HG03342 (cell line): ENCODE measurements at regions not wholly inside any gene's neighbourhood (a gene's known extent, or its start where the extent isn't known, plus 50 kb on each side); places are given as distances from the start of the nearest gene placed in this dataset.
"Not testable (repeated sequence)": the region's sequence is repeated elsewhere in the genome, so short reads cannot be mapped to it uniquely, and the experiment has no call there.

Source experiments
- ATAC-seq: cut with Tn5 transposase; IDR thresholded peaks from one replicate; pipeline ENCODE4 v1.9.1; 2021; ENCODE audit warnings: mild to moderate bottlenecking, moderate library complexity; ENCODE audit not compliant: unreplicated experiment

GRCh38 chr15:98546329-98546728 is 102.0 kb upstream of the IGF1R start:
- no peak for ATAC-seq

GRCh38 chr15:98547275-98547674 is 101.1 kb upstream of the IGF1R start:
- no peak for ATAC-seq

GRCh38 chr15:98547741-98548138 is 100.6 kb upstream of the IGF1R start:
- no peak for ATAC-seq

- no peak for ATAC-seq
Observed at GRCh38 chr15:98548139-98548971, 100.0 kb upstream of the IGF1R start.

GRCh38 chr15:98549003-98549402 is 99.3 kb upstream of the IGF1R start:
- ATAC-seq = no peak

- ATAC-seq = no peak
Observed at GRCh38 chr15:98549741-98550140, 98.6 kb upstream of the IGF1R start.

- ATAC-seq = not testable (repeated sequence)
Observed at GRCh38 chr15:98550363-98550762, 98.0 kb upstream of the IGF1R start.

- no peak for ATAC-seq
Observed at GRCh38 chr15:98551936-98552562, 96.3 kb upstream of the IGF1R start.

GRCh38 chr15:98554272-98555172 is 93.8 kb upstream of the IGF1R start:
- ATAC-seq = no peak

- no peak for ATAC-seq
Observed at GRCh38 chr15:98555173-98555515, 93.2 kb upstream of the IGF1R start.

GRCh38 chr15:98556321-98556720 is 92.0 kb upstream of the IGF1R start:
- ATAC-seq = no peak

GRCh38 chr15:98560338-98560737 is 88.0 kb upstream of the IGF1R start:
- ATAC-seq = no peak

- no peak for ATAC-seq
Observed at GRCh38 chr15:98561169-98561941, 87.0 kb upstream of the IGF1R start.

GRCh38 chr15:98562331-98562937 is 85.9 kb upstream of the IGF1R start:
- no peak for ATAC-seq

- ATAC-seq = no peak
Observed at GRCh38 chr15:98565566-98565965, 82.8 kb upstream of the IGF1R start.

GRCh38 chr15:98567951-98568350 is 80.4 kb upstream of the IGF1R start:
- no peak for ATAC-seq

- ATAC-seq = no peak
Observed at GRCh38 chr15:98568382-98569017, 79.8 kb upstream of the IGF1R start.

- ATAC-seq = no peak
Observed at GRCh38 chr15:98570119-98570518, 78.2 kb upstream of the IGF1R start.

- no peak for ATAC-seq
Observed at GRCh38 chr15:98580572-98580971, 67.8 kb upstream of the IGF1R start.

- ATAC-seq = no peak
Observed at GRCh38 chr15:98581715-98582114, 66.6 kb upstream of the IGF1R start.
